ENCODE measurements at regions not wholly inside any gene's neighbourhood (a gene's known extent, or its start where the extent isn't known, plus 50 kb on each side); places are given as distances from the start of the nearest gene placed in this dataset.

DNA sequence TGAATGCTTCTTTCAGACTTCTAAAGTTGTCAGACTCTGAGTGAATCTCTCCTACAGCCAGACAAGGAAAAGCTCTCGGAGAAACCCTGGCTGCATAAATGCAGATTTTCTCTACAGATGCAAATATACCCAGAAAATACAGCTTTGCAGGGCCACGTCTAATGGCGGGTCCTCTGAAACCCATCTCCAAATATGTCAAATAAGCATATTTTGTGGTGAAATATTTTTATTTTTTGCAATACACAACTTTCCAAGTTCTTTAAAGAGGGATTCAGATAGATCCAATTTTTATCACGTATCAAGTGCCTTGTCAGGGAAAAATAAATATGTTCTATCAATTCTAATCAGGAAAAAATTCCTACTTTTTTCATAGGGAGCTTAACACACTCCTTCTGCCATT lies 229.4 kb downstream of the SI start:
- TF ChIP-seq POLR2AphosphoS5 (IDR thresholded peaks at IDR 0.05; ENCODE audit: low read depth, low read length) (no peak), CTCF (IDR thresholded peaks at IDR 0.05 in 2 of 3, conservative IDR thresholded peaks at IDR 0.05 in 1 of 3; ENCODE audit: borderline replicate concordance in 1 of 3, insufficient read depth in 1 of 3, low read depth in 2 of 3, low read length in 2 of 3) (no peak), POLR2A (IDR thresholded peaks at IDR 0.05; ENCODE audit: borderline replicate concordance, extremely low read depth, insufficient read depth, insufficient read length) (no peak), EZH2phosphoT487 (IDR thresholded peaks at IDR 0.05; ENCODE audit: borderline replicate concordance) (no peak), MAX (IDR thresholded peaks at IDR 0.05) (no peak), ZNF274 (IDR thresholded peaks at IDR 0.05; ENCODE audit: low read depth, low read length) (no peak), FOSL1 (IDR thresholded peaks at IDR 0.05; ENCODE audit: low read depth) (no peak), YY1 (IDR thresholded peaks at IDR 0.05; ENCODE audit: extremely low read depth, insufficient replicate concordance, low read depth, low read length) (no peak), TCF7L2 (IDR thresholded peaks at IDR 0.05; ENCODE audit: borderline replicate concordance, extremely low read depth, insufficient read depth, insufficient read length) (no peak), EGR1 (IDR thresholded peaks at IDR 0.05; ENCODE audit: low read depth) (no peak)

All from HCT116 (cell line).